ENCODE measurements at regions not wholly inside any gene's neighbourhood (a gene's known extent, or its start where the extent isn't known, plus 50 kb on each side); places are given as distances from the start of the nearest gene placed in this dataset.

DNA sequence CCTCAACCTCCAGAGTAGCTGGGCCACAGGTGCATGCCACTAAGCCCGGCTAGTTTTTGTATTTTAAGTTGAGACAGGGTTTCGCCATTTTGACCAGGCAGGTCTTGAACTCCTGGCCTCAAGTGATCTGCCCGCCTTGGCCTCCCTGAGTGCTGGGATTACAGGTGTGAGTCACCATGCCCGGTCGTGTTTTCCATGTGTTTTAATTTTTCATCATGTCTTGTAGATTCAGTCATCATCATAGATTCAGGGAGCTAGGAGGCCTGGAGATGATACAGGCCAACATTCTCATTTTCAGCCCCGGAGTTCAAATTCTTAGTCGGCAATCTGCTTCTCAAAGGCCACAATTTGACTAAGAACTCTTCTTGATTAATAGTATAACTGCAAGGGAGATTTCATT, 73.5 kb upstream of the GRAMD1B start:
- WGBS (ENCODE audit: extremely low coverage, insufficient coverage, insufficient read length): no CpG with 5 or more reads among the region's 7 CpGs
- no peak overlapping the region for H4K91ac ChIP-seq (ENCODE audit: low read depth, low read length)

DNA sequence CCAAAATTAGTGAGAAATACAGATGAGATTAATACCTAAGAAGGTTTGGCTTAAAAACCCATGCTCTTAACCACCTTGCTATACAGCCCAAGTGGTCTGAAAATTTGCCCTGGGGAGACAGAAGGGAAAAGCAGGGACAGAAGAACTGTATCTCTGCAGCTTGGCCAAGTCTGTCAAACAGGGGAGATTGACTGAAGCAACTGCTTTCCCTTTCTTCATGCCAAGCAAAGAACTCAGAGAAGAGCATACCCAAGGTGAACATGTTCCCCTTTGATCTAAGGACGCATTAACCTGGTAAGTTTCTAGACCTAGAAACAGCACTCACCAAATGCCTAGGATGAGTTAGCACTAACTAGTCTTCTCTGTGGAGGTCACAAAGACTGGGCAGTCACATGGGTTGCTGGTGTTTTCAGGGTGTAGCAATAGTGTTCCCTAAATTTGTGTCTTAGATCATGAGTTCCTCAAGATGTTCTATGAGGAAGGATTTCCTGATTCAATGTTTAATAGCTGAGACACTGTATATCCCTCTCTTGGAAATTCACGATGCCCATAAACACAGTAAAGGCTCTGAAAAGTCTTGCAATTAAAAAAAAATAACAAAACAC, 75.6 kb upstream of the GRAMD1B start:
- no CpG with 5 or more reads among the region's 2 CpGs for WGBS (ENCODE audit: extremely low coverage, insufficient coverage, insufficient read length)

More for the DNA sequence above, 73.5 kb upstream of the GRAMD1B start:
- Histone ChIP-seq H3K18ac (ENCODE audit: low read length) (no peak overlapping the region), H2BK12ac (ENCODE audit: low read length) (no peak overlapping the region), H3K79me2 (ENCODE audit: control insufficient read depth, insufficient read depth, low read length, poor library complexity) (peaks cover 1% of the 10 kb centered on the region), H2AFZ (ENCODE audit: insufficient read depth, low read length, poor library complexity) (no peak overlapping the region), H4K12ac (ENCODE audit: low read depth, low read length) (no peak overlapping the region), H3K14ac (ENCODE audit: low read length) (no peak overlapping the region), H3K27ac (ENCODE audit: low read depth, low read length) (no peak overlapping the region), H3K27me3 (ENCODE audit: insufficient read depth, low read length) (no peaks in the 10 kb centered on the region), H2AK5ac (ENCODE audit: low read length) (no peak overlapping the region), H2BK120ac (ENCODE audit: insufficient read depth, low read length, poor library complexity) (no peak overlapping the region), H4K8ac (ENCODE audit: low read depth, low read length) (no peak overlapping the region), H3K4me2 (ENCODE audit: low read length) (no peak overlapping the region), H3K79me1 (ENCODE audit: low read length) (no peaks in the 10 kb centered on the region), H3K23ac (ENCODE audit: low read length) (no peak overlapping the region), H3K4ac (ENCODE audit: low read depth, low read length) (no peak overlapping the region), H3K9me3 (ENCODE audit: insufficient read depth, low read depth, low read length) (no peaks in the 10 kb centered on the region), H2BK5ac (ENCODE audit: low read depth, low read length, poor library complexity) (no peak overlapping the region), H3K4me1 (ENCODE audit: control insufficient read depth in 1 of 2, insufficient read depth in 2 of 2, low read length in 2 of 2) (peaks cover 10% of the 10 kb centered on the region in 2 experiments), H3K36me3 (ENCODE audit: control insufficient read depth in 1 of 2, insufficient read depth in 2 of 2, low read length in 2 of 2) (no peaks in the 10 kb centered on the region), H3K9ac (ENCODE audit: low read length) (no peak overlapping the region), H3K4me3 (ENCODE audit: low read depth, low read length) (no peak overlapping the region)
- peak; percentile 22 to 31 for DNase-seq

DNA sequence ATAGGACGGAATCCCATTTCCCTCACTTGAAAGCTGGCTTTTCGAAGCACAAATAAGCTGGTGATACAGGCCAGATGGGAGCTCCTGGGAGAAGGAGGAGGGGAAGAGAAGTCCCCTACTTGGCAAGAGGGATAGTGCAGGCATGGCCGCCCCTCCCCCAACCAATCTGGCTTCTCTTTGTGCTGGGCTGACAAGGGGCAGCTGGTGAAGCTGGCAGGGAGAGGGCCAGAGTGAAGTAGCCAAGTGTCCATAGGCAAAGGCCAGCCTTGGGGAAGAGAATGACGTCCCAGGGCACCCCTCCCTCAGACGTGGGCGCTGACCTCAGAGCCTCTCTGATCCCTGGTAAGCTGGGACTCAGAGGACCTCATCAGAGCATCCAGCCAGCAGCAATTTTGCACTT, 78.7 kb upstream of the GRAMD1B start:
- Histone ChIP-seq H3K79me2 (ENCODE audit: control insufficient read depth, insufficient read depth, low read length, poor library complexity) (no peaks in the 10 kb centered on the region), H3K23ac (ENCODE audit: low read length) (no peak overlapping the region), H3K27ac (ENCODE audit: low read depth, low read length) (no peak overlapping the region), H3K4me3 (ENCODE audit: low read depth, low read length) (no peak overlapping the region), H3K14ac (ENCODE audit: low read length) (no peak overlapping the region), H2AFZ (ENCODE audit: insufficient read depth, low read length, poor library complexity) (no peak overlapping the region), H3K9me3 (ENCODE audit: insufficient read depth, low read depth, low read length) (no peaks in the 10 kb centered on the region), H2BK120ac (ENCODE audit: insufficient read depth, low read length, poor library complexity) (no peak overlapping the region), H4K12ac (ENCODE audit: low read depth, low read length) (no peak overlapping the region), H3K4me2 (ENCODE audit: low read length) (no peak overlapping the region), H3K18ac (ENCODE audit: low read length) (no peak overlapping the region), H3K36me3 (ENCODE audit: control insufficient read depth in 1 of 2, insufficient read depth in 2 of 2, low read length in 2 of 2) (no peaks in the 10 kb centered on the region), H3K4me1 (ENCODE audit: control insufficient read depth in 1 of 2, insufficient read depth in 2 of 2, low read length in 2 of 2) (no peaks in the 10 kb centered on the region), H3K9ac (ENCODE audit: low read length) (no peak overlapping the region), H3K4ac (ENCODE audit: low read depth, low read length) (no peak overlapping the region), H3K27me3 (ENCODE audit: insufficient read depth, low read length) (no peaks in the 10 kb centered on the region), H3K79me1 (ENCODE audit: low read length) (no peaks in the 10 kb centered on the region), H4K8ac (ENCODE audit: low read depth, low read length) (no peak overlapping the region), H2BK12ac (ENCODE audit: low read length) (no peak overlapping the region), H4K91ac (ENCODE audit: low read depth, low read length) (no peak overlapping the region), H2AK5ac (ENCODE audit: low read length) (no peak overlapping the region), H2BK5ac (ENCODE audit: low read depth, low read length, poor library complexity) (no peak overlapping the region)
- no CpG with 5 or more reads among the region's 6 CpGs for WGBS (ENCODE audit: extremely low coverage, insufficient coverage, insufficient read length)
- DNase-seq: no peak

More for the DNA sequence above, 75.6 kb upstream of the GRAMD1B start:
- H2AFZ ChIP-seq (ENCODE audit: insufficient read depth, low read length, poor library complexity): no peak overlapping the region
- H4K8ac ChIP-seq (ENCODE audit: low read depth, low read length): no peak overlapping the region
- H2BK5ac ChIP-seq (ENCODE audit: low read depth, low read length, poor library complexity): no peak overlapping the region
- H3K27ac ChIP-seq (ENCODE audit: low read depth, low read length): no peak overlapping the region
- H2BK12ac ChIP-seq (ENCODE audit: low read length): no peak overlapping the region
- H2AK5ac ChIP-seq (ENCODE audit: low read length): no peak overlapping the region
- H3K36me3 ChIP-seq (ENCODE audit: control insufficient read depth in 1 of 2, insufficient read depth in 2 of 2, low read length in 2 of 2): no peaks in the 10 kb centered on the region
- H4K12ac ChIP-seq (ENCODE audit: low read depth, low read length): no peak overlapping the region
- H3K23ac ChIP-seq (ENCODE audit: low read length): no peak overlapping the region
- peaks cover 1% of the 10 kb centered on the region for H3K79me2 ChIP-seq (ENCODE audit: control insufficient read depth, insufficient read depth, low read length, poor library complexity)
- no peak overlapping the region for H4K91ac ChIP-seq (ENCODE audit: low read depth, low read length)
- no peak for DNase-seq
- no peak overlapping the region for H3K9ac ChIP-seq (ENCODE audit: low read length)
- H2BK120ac ChIP-seq (ENCODE audit: insufficient read depth, low read length, poor library complexity): no peak overlapping the region
- H3K4me2 ChIP-seq (ENCODE audit: low read length): no peak overlapping the region
- H3K4ac ChIP-seq (ENCODE audit: low read depth, low read length): no peak overlapping the region
- H3K4me3 ChIP-seq (ENCODE audit: low read depth, low read length): no peak overlapping the region
- H3K79me1 ChIP-seq (ENCODE audit: low read length): no peaks in the 10 kb centered on the region
- H3K9me3 ChIP-seq (ENCODE audit: insufficient read depth, low read depth, low read length): no peaks in the 10 kb centered on the region
- H3K14ac ChIP-seq (ENCODE audit: low read length): no peak overlapping the region
- no peak overlapping the region for H3K18ac ChIP-seq (ENCODE audit: low read length)
- no peaks in the 10 kb centered on the region for H3K27me3 ChIP-seq (ENCODE audit: insufficient read depth, low read length)
- H3K4me1 ChIP-seq (ENCODE audit: control insufficient read depth in 1 of 2, insufficient read depth in 2 of 2, low read length in 2 of 2): peaks cover 10% of the 10 kb centered on the region in 2 experiments

DNA sequence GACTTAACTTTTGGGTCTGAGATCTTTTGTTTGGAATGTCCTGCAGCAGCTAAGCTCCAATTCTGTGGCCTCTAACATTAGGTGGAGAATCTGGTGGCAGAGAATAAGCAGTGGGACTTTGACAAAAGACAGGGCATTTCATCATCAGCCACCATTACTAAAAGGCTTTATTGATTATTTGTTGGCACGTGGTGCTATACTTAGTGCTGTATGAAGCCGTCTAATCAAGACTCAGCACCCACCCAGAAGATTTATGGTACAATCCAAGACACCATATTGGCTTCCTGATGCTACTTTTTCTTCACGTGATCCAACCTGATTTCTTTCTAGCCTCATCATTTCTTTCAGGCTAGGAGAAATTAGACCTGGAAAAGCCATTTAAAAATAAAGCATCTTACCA, 80.7 kb upstream of the GRAMD1B start:
- H3K14ac ChIP-seq (ENCODE audit: low read length): no peak overlapping the region
- H3K9me3 ChIP-seq (ENCODE audit: insufficient read depth, low read depth, low read length): no peaks in the 10 kb centered on the region
- H3K23ac ChIP-seq (ENCODE audit: low read length): no peak overlapping the region
- no peak overlapping the region for H2BK12ac ChIP-seq (ENCODE audit: low read length)
- no peaks in the 10 kb centered on the region for H3K79me2 ChIP-seq (ENCODE audit: control insufficient read depth, insufficient read depth, low read length, poor library complexity)
- no peak overlapping the region for H3K27ac ChIP-seq (ENCODE audit: low read depth, low read length)
- H2AK5ac ChIP-seq (ENCODE audit: low read length): no peak overlapping the region
- DNase-seq: no peak
- WGBS (ENCODE audit: extremely low coverage, insufficient coverage, insufficient read length): no CpG with 5 or more reads among the region's 3 CpGs
- H3K4me1 ChIP-seq (ENCODE audit: control insufficient read depth in 1 of 2, insufficient read depth in 2 of 2, low read length in 2 of 2): no peaks in the 10 kb centered on the region
- no peaks in the 10 kb centered on the region for H3K27me3 ChIP-seq (ENCODE audit: insufficient read depth, low read length)
- H2BK5ac ChIP-seq (ENCODE audit: low read depth, low read length, poor library complexity): no peak overlapping the region
- H2AFZ ChIP-seq (ENCODE audit: insufficient read depth, low read length, poor library complexity): no peak overlapping the region
- no peaks in the 10 kb centered on the region for H3K79me1 ChIP-seq (ENCODE audit: low read length)
- H3K4me3 ChIP-seq (ENCODE audit: low read depth, low read length): no peak overlapping the region
- H4K8ac ChIP-seq (ENCODE audit: low read depth, low read length): no peak overlapping the region
- H3K4ac ChIP-seq (ENCODE audit: low read depth, low read length): no peak overlapping the region
- H3K18ac ChIP-seq (ENCODE audit: low read length): no peak overlapping the region
- no peak overlapping the region for H4K12ac ChIP-seq (ENCODE audit: low read depth, low read length)
- H3K9ac ChIP-seq (ENCODE audit: low read length): no peak overlapping the region
- no peak overlapping the region for H2BK120ac ChIP-seq (ENCODE audit: insufficient read depth, low read length, poor library complexity)
- H3K4me2 ChIP-seq (ENCODE audit: low read length): no peak overlapping the region
- no peaks in the 10 kb centered on the region for H3K36me3 ChIP-seq (ENCODE audit: control insufficient read depth in 1 of 2, insufficient read depth in 2 of 2, low read length in 2 of 2)
- no peak overlapping the region for H4K91ac ChIP-seq (ENCODE audit: low read depth, low read length)
